SJSA1 (cell line): ENCODE measurements at regions not wholly inside any gene's neighbourhood (a gene's known extent, or its start where the extent isn't known, plus 50 kb on each side); places are given as distances from the start of the nearest gene placed in this dataset.

Experiments used
- DNase-seq, 2 experiments: peaks; one replicate each; pipeline ENCODE4 v3.0.0-alpha.2; 2015 to 2020; ENCODE audit warnings: low spot score in 2 of 2, low read depth in 1 of 2
- H3K27ac ChIP-seq: fragments of 250-450 bp; sonication (Bioruptor Pico); 2 replicates; pipeline ENCODE4 v1.5.1; 2020; ENCODE audit warnings: mild to moderate bottlenecking, moderate library complexity
- H3K27me3 ChIP-seq: fragments of 250-450 bp; sonication (Bioruptor Pico); replicated peaks from 2 replicates; pipeline ENCODE4 v1.5.1; 2020; ENCODE audit warnings: mild to moderate bottlenecking, moderate library complexity
- H3K36me3 ChIP-seq: fragments of 250-450 bp; sonication (Bioruptor Pico); 2 replicates; pipeline ENCODE4 v1.5.1; 2020; ENCODE audit warnings: mild to moderate bottlenecking
- H3K4me1 ChIP-seq: fragments of 250-450 bp; sonication (Bioruptor Pico); replicated peaks from 2 replicates; pipeline ENCODE4 v1.6.1; 2021; ENCODE audit warnings: mild to moderate bottlenecking
- H3K4me3 ChIP-seq: fragments of 250-450 bp; sonication (Bioruptor Pico); 2 replicates; pipeline ENCODE4 v1.5.1; 2020; ENCODE audit warnings: mild to moderate bottlenecking
- H3K9me3 ChIP-seq: fragments of 250-450 bp; sonication (Bioruptor Pico); replicated peaks from 2 replicates; pipeline ENCODE4 v1.5.1; 2020; ENCODE audit warnings: mild to moderate bottlenecking

DNA sequence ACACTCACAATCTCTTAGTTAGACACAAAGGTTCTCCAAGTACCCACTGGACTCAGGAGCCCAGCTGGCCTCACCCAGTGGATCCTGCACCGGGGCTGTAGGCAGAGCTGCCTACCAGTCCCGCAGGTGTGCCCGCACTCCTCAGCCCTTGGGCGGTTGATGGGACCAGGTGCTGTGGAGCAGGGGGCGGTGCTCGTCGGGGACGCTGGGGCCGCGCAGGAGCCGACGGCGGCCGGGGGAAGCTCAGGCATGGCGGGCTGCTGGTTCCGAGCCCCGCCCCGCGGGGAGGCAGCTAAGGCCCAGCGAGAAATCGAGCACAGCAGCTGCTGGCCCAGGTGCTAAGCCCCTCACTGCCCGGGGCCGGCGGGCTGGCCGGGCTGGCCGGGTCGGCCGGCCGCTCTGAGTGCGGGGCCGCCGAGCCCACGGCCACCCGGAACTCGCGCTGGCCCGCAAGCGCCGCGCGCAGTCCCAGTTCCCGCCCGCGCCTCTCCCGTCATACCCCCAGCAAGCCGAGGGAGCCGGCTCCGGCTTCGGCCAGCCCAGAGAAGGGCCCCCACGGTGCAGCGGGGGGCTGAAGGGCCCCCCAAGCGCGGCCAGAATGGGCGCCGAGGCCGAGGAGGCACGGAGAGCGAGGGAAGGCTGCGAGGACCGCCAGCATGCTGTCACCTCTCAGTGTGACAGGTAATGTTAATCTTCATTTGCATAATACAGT, 506.8 kb downstream of the LRFN5 start:
- Histone ChIP-seq H3K27ac (no peak overlapping the region), H3K4me3 (no peak overlapping the region), H3K36me3 (no peaks in the 10 kb centered on the region), H3K27me3 (no peaks in the 10 kb centered on the region), H3K4me1 (no peaks in the 10 kb centered on the region), H3K9me3 (no peaks in the 10 kb centered on the region)
- DNase-seq, result no peak

DNA sequence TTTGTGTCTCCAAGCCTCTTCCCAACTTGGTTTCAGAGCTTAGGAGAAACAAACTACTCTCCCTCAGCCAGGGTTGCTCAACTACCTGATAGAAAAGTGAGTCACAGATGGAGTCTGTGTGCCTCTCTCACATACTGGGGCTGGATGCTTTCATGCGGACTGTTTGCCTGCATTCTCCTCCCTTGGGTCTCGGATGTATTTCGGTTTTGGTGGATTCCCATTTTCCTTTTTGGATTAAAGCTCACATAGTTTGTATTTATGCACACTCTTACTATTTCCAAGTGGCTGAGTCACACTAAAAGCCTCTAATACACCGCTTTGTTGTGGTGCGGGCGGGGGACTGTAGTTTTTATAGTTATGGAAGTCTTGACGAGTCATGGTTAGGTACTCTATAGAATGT, 505.4 kb downstream of the LRFN5 start:
- Histone ChIP-seq H3K4me1 (no peaks in the 10 kb centered on the region), H3K4me3 (no peak overlapping the region), H3K27me3 (no peaks in the 10 kb centered on the region), H3K27ac (no peak overlapping the region), H3K36me3 (no peaks in the 10 kb centered on the region), H3K9me3 (no peaks in the 10 kb centered on the region)
- DNase-seq, result no peak

DNA sequence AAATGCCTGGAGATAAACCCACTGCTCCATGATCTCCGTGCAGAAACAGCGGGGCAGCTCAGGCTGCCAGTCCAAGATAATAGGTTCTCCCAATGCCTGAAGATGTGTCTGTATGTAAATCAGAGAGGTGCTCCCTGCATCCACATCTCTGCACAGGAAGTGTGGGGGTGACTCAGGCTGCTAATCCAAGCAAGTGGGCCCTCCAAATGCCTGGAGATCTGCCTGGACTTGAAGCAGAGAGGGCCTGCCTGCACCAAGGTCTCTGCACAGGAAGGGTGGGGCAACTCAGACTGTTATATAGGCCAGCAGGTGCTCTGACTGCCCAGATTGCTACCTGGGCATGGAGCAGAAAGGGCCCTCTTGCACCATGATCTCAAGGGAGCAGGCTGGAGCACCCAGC, 504.7 kb downstream of the LRFN5 start:
- no peak overlapping the region for H3K4me3 ChIP-seq

DNA sequence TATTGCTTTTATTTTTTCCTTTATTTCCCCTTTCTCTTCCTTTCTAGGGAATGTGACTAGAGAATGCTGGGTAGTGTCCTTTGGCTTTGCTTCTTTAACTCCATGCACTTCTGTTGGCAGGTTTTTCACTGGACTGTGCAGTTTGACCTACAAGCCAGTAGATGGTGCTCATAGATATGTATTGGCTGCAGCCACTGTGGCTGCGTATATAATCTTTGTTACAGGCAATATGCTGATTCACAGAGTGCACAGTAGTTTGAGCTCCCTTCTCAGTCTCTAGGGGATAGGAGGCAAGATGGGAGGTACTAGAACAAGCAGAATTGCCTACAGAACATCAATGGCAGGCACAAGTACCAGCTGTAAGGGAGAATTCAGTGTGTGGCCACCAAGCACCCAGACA, 503.5 kb downstream of the LRFN5 start:
- no peak for DNase-seq
- Histone ChIP-seq H3K27me3 (no peaks in the 10 kb centered on the region), H3K4me1 (no peaks in the 10 kb centered on the region), H3K4me3 (no peak overlapping the region), H3K9me3 (no peaks in the 10 kb centered on the region), H3K36me3 (no peaks in the 10 kb centered on the region), H3K27ac (no peak overlapping the region)

More for the DNA sequence above, 504.7 kb downstream of the LRFN5 start:
- Histone ChIP-seq H3K27ac (no peak overlapping the region), H3K9me3 (no peaks in the 10 kb centered on the region), H3K36me3 (no peaks in the 10 kb centered on the region), H3K27me3 (no peaks in the 10 kb centered on the region), H3K4me1 (no peaks in the 10 kb centered on the region)
- no peak for DNase-seq

DNA sequence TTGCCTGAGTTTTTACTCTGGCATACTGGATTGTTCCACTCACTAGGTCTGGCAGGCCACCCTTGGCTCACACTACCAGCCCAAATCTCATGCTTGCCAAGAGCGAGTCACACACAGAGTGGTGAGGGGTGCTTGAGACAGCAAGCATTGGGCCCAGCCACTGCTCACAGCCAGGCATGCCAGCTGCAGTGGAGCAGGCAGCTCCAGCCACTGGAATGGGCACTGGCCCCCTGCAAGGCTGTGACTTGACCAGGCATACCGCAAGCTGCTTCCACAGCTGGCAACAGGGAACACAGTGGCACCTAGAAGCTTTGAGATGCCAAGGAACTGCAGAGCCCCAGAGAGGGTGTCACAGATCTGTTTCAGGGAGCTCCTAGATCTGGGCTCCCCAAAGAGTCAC, 488.5 kb downstream of the LRFN5 start:
- Histone ChIP-seq H3K36me3 (no peaks in the 10 kb centered on the region), H3K27me3 (no peaks in the 10 kb centered on the region), H3K27ac (no peak overlapping the region), H3K4me3 (no peak overlapping the region), H3K9me3 (no peaks in the 10 kb centered on the region), H3K4me1 (no peaks in the 10 kb centered on the region)
- no peak for DNase-seq

DNA sequence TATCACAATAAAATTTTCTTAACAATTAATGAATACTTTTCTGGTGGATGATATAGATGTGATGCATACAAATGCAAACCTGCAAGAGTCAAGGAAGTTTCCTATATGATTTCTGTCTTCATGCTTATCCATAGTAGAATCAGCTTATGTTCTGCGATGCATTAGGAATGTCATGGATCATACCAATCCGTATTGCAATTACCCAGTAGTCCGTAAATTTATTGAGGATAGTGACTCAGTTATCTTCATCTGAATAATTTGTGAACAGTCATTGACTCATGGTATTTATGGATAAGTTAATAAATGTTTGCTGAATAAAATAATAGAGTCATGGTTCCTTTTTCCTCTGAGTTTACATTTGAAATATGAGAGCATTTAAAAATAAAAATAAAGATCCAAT, 483.4 kb downstream of the LRFN5 start:
- DNase-seq, result no peak
- Histone ChIP-seq H3K36me3 (no peaks in the 10 kb centered on the region), H3K27ac (no peak overlapping the region), H3K27me3 (no peaks in the 10 kb centered on the region), H3K9me3 (no peaks in the 10 kb centered on the region), H3K4me3 (no peak overlapping the region), H3K4me1 (no peaks in the 10 kb centered on the region)

DNA sequence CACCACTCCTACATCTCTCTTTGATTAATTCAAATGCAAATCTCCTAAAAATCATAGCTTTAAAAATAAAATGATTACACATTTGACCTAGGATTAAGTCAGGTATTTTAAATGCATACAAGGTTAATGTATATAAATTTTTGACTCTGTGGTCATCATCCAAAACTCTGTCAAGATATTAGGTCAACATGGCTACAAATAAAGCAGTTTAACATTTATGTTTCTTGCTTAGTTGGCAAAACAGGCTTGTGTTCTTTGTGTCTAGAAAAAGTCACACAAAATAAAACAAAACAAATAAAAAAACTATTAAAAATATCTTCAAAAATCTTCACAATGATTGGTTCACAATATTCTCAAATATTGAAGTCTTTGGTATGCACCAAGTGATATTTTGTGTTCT, 473.2 kb downstream of the LRFN5 start:
- no peak for DNase-seq
- H3K36me3 ChIP-seq, result no peaks in the 10 kb centered on the region
- H3K27me3 ChIP-seq, result no peaks in the 10 kb centered on the region
- no peak overlapping the region for H3K27ac ChIP-seq
- H3K4me1 ChIP-seq, result no peaks in the 10 kb centered on the region
- no peak overlapping the region for H3K4me3 ChIP-seq
- no peaks in the 10 kb centered on the region for H3K9me3 ChIP-seq

DNA sequence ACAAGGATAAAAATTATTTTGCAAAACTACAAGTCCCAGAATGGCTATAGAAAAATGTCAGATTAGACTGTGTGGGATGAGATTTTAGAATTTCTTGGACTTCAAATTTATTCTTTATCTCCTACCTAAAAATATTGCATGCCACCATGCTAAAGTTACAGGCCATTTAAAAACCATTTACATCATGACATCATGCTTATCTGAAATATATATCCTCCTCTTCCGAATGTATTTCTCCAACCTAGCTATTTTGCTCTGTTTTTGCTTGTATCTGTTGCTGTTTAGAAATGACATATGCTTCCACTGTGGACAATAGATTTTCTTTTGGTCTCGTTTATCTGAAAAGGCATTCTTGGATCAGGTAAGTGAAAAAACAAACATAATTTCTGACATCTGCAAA, 471.7 kb downstream of the LRFN5 start:
- no peaks in the 10 kb centered on the region for H3K36me3 ChIP-seq
- H3K27me3 ChIP-seq, result no peaks in the 10 kb centered on the region
- H3K4me3 ChIP-seq, result no peak overlapping the region
- no peaks in the 10 kb centered on the region for H3K4me1 ChIP-seq
- H3K9me3 ChIP-seq, result no peaks in the 10 kb centered on the region
- no peak for DNase-seq
- H3K27ac ChIP-seq, result no peak overlapping the region

DNA sequence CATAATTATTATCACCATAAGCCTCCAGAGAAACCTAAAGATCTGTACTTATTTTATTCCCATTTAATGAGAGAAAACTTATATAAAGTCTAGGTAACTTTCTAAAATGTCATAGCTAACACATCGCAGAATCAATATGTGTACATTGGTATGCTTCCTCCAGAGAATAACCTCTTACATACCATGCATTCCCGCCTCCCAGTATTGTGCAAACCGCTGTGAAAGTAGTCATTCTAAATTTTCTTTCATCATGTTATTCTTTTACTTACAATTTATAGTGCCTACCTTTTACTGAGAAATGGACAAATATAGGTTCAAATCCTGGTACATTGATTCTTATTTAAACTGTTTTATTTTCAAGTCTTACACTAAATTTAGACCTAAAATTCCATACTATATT, 463.4 kb downstream of the LRFN5 start:
- no peaks in the 10 kb centered on the region for H3K4me1 ChIP-seq
- no peak overlapping the region for H3K4me3 ChIP-seq
- no peaks in the 10 kb centered on the region for H3K36me3 ChIP-seq

DNA sequence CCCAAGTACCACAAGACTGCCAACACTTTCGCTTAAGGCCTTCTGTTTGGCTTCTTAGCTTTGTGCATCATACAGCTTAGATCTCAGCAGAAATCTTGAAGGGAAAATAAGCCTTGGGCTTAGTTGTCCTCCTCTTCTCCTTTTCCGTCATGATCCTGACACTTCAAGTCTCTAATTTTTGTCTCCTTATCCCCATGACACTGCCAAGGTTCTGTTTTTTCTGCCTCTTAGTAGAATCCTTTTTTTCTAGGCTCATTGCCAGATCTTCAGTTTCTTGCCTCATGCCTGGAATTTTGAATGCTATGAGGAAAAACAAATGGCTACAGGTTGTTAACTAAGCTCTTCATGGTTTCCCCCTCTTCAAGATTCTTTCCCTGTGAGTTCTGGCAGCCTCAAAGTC, 450.4 kb downstream of the LRFN5 start:
- no peak overlapping the region for H3K27ac ChIP-seq
- H3K9me3 ChIP-seq, result no peaks in the 10 kb centered on the region
- no peak for DNase-seq
- H3K36me3 ChIP-seq, result no peaks in the 10 kb centered on the region
- H3K4me1 ChIP-seq, result no peaks in the 10 kb centered on the region
- H3K27me3 ChIP-seq, result no peaks in the 10 kb centered on the region
- no peak overlapping the region for H3K4me3 ChIP-seq

More for the DNA sequence above, 463.4 kb downstream of the LRFN5 start:
- Histone ChIP-seq H3K27ac (no peak overlapping the region), H3K27me3 (no peaks in the 10 kb centered on the region), H3K9me3 (no peaks in the 10 kb centered on the region)
- DNase-seq, result no peak

DNA sequence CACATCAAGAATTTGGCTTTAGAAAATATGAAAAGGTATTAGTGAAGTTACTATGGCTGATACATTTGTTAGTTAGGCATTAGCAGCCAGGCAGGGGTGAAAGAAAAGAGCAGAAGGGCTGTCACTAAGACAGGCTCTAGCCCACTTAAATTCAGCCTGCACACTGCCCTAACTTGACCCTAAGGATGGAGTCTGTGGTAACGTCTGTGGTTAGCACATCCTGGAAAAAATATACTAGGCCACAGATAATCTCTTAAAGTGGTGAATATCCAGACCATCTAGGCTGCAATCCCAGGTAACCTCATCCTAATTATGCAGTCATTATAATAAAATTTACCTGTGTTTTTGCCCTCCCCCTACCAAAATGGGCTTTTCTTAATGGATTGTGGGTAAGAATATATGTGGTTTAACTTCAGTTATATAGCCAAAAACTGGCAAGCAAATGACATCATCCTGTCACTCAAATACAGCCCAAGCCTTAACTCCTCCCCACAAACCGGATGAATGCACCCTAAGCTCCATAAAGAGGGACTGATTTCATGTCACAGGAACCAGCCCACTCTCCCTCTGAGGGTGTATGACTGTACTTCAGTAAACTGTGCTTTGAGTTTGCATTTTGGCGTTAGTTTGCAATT, 440.9 kb downstream of the LRFN5 start:
- Histone ChIP-seq H3K36me3 (no peaks in the 10 kb centered on the region), H3K4me1 (no peaks in the 10 kb centered on the region), H3K9me3 (no peaks in the 10 kb centered on the region), H3K27me3 (no peaks in the 10 kb centered on the region), H3K27ac (no peak overlapping the region), H3K4me3 (no peak overlapping the region)
- no peak for DNase-seq

DNA sequence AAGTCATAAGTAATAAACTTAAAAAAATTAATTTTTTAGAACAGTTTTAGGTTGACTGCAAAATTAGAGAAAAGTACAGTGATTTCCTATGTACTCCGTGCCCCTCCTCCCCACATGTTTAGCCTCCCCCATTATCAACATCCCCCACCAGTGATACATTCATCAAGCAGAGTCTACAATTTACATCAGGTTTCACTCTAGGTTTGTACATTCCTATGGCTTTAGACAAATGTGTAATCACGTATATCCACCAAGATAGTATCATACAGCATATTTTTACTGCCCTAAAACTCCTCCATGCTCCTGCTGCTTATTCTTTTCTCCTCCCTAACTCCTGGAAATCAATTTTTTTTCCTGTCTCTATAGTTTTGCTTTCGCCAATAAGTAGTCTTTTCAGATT, 438.7 kb downstream of the LRFN5 start:
- no peak overlapping the region for H3K4me3 ChIP-seq
- H3K27ac ChIP-seq, result no peak overlapping the region
- no peaks in the 10 kb centered on the region for H3K27me3 ChIP-seq
- no peak for DNase-seq
- no peaks in the 10 kb centered on the region for H3K36me3 ChIP-seq
- H3K4me1 ChIP-seq, result no peaks in the 10 kb centered on the region
- no peaks in the 10 kb centered on the region for H3K9me3 ChIP-seq

DNA sequence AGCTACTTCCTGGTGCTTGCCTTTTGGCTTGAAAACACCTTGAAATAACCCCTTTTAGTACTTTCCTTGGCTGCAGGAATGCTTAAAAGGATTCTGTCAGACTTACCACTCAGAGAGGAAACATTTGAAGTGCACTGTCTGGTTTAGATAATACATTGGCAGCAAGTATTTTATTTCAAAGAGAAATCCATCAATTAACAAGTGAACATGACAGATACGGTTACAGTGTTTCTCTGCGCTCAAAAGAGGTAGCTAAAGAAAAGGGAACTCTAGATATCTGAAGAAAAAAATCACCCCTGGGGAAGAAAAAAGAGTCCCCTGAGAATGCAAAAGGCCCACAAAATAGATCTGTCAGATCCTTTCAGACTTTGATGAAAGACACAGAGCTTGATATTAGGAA, 421.9 kb downstream of the LRFN5 start:
- H3K4me1 ChIP-seq, result no peaks in the 10 kb centered on the region
- H3K9me3 ChIP-seq, result no peaks in the 10 kb centered on the region; the same call in 1 of the 2 replicates
- H3K4me3 ChIP-seq, result no peak overlapping the region
- H3K36me3 ChIP-seq, result no peaks in the 10 kb centered on the region
- no peak overlapping the region for H3K27ac ChIP-seq
- no peak for DNase-seq
- H3K27me3 ChIP-seq, result no peaks in the 10 kb centered on the region

DNA sequence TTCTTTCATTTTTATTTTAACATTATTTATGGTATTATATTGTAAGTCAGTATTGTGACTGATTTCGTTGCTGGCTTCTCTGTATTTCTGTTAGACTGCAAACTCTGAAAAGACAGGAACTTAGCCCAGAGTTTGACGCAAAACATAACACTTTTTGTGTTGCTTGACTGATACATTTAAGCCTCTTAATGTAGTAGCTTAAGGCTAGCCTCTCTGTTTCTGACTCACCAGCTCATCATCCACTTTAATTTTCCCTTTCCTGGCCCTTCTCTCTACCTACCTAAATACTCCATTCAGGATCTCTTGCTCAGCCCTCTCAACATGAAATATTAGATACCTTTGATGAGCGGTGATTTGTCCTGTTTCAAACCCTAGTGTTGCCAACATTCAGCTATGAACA, 420.6 kb downstream of the LRFN5 start:
- H3K9me3 ChIP-seq, result no peaks in the 10 kb centered on the region; the same call in 1 of the 2 replicates
- no peaks in the 10 kb centered on the region for H3K4me1 ChIP-seq
- H3K27ac ChIP-seq, result no peak overlapping the region
- H3K4me3 ChIP-seq, result no peak overlapping the region
- no peaks in the 10 kb centered on the region for H3K27me3 ChIP-seq
- DNase-seq, result no peak
- H3K36me3 ChIP-seq, result no peaks in the 10 kb centered on the region

DNA sequence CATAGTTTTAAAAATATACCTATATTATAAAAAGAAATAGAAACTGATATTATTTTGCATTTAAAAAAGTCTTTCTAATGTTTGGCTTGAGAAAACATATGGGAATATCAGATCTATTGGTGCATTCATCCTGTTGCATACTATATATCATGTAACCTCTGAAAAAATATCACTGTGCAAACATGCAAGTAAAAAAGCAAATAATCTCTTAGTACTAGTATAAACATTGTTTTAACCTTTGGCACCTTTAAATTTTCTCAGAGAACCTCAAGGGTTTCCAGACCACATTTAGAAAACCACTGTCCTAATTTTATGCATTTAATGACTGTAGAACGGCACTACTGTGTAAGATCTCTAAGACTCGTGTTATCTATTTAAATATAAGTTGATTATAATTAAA, 416.8 kb downstream of the LRFN5 start:
- no peak for DNase-seq
- Histone ChIP-seq H3K27me3 (no peaks in the 10 kb centered on the region), H3K36me3 (no peaks in the 10 kb centered on the region)

More for the DNA sequence above, 416.8 kb downstream of the LRFN5 start:
- Histone ChIP-seq H3K4me3 (no peak overlapping the region), H3K9me3 (no peaks in the 10 kb centered on the region; the same call in 1 of the 2 replicates), H3K27ac (no peak overlapping the region), H3K4me1 (no peaks in the 10 kb centered on the region)
